ENCODE measurements at regions not wholly inside any gene's neighbourhood (a gene's known extent, or its start where the extent isn't known, plus 50 kb on each side); places are given as distances from the start of the nearest gene placed in this dataset.
A peak's percentile ranks its signal among the peaks of the same experiment; 100 is the strongest.

GRCh38 chr5:34483442-34484033, 172.6 kb upstream of the RAI14 start:
- H3K4me3 ChIP-seq, result no peak overlapping the region
- no peaks in the 10 kb centered on the region for H3K36me3 ChIP-seq
- H3K4me1 ChIP-seq, result peaks cover 0 to 19% (median 7%) of the 10 kb centered on the region in 9 donors
- ATAC-seq (no peak), DNase-seq (no peak)
- peaks cover 0 to 22% (median 0%) of the 10 kb centered on the region in 11 donors for H3K9me3 ChIP-seq
- WGBS, 2 donors, result 65 to 71% methylated on average over 5 of the region's 5 CpGs
- TF ChIP-seq, protein P1, sequence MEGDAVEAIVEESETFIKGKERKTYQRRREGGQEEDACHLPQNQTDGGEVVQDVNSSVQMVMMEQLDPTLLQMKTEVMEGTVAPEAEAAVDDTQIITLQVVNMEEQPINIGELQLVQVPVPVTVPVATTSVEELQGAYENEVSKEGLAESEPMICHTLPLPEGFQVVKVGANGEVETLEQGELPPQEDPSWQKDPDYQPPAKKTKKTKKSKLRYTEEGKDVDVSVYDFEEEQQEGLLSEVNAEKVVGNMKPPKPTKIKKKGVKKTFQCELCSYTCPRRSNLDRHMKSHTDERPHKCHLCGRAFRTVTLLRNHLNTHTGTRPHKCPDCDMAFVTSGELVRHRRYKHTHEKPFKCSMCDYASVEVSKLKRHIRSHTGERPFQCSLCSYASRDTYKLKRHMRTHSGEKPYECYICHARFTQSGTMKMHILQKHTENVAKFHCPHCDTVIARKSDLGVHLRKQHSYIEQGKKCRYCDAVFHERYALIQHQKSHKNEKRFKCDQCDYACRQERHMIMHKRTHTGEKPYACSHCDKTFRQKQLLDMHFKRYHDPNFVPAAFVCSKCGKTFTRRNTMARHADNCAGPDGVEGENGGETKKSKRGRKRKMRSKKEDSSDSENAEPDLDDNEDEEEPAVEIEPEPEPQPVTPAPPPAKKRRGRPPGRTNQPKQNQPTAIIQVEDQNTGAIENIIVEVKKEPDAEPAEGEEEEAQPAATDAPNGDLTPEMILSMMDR (IDR thresholded peaks at IDR 0.05), result no peak
- H3K27ac ChIP-seq, result no peak overlapping the region
- H3K27me3 ChIP-seq, result peaks cover 0 to 7% (median 0%) of the 10 kb centered on the region in 7 donors
- intact Hi-C loops (cut with DNase I), result loop anchor here in 4 of 10 donors (5.0 to 10.0 kb wide), 2 partner anchors 414 to 521 kb away; no protein-coding TSS in a partner anchor

GRCh38 chr5:34484216-34484920, 171.8 kb upstream of the RAI14 start:
- H3K27ac ChIP-seq, result no peak overlapping the region
- H3K9me3 ChIP-seq, result peaks cover 0 to 22% (median 0%) of the 10 kb centered on the region in 11 donors
- TF ChIP-seq, protein P1 (IDR thresholded peaks at IDR 0.05), result no peak
- 69 to 78% methylated on average over 3 of the region's 3 CpGs for WGBS, 2 donors
- DNase-seq (no peak), ATAC-seq (no peak)
- intact Hi-C loops (cut with DNase I), result loop anchor here in 4 of 10 donors (5.0 to 10.0 kb wide), 2 partner anchors 413 to 520 kb away; no protein-coding TSS in a partner anchor
- peaks cover 0 to 19% (median 7%) of the 10 kb centered on the region in 9 donors for H3K4me1 ChIP-seq
- H3K4me3 ChIP-seq, result no peak overlapping the region
- H3K36me3 ChIP-seq, result no peaks in the 10 kb centered on the region
- H3K27me3 ChIP-seq, result no peaks in the 10 kb centered on the region

DNA sequence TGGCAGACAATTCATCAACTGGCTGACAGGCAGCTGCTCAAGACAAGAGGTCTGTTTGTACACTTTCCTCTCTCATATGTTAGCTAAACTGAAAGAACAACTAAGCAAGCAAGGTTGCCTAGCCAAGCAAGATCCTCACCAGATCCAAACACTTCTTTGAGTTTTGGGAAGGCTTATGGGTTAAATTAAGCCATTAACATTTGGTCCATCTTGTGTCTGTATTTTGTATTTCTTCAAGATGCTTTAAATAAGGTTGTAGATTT, 170.4 kb upstream of the RAI14 start:
- H3K27ac ChIP-seq, result no peak overlapping the region
- H3K9me3 ChIP-seq, result peaks cover 0 to 22% (median 0%) of the 10 kb centered on the region in 11 donors
- no peaks in the 10 kb centered on the region for H3K36me3 ChIP-seq
- no peaks in the 10 kb centered on the region for H3K27me3 ChIP-seq
- TF ChIP-seq, protein P1 (IDR thresholded peaks at IDR 0.05), result no peak
- intact Hi-C loops (cut with DNase I), result loop anchor here in 9 of 10 donors (1.0 to 10.0 kb wide), 7 partner anchors 37 to 519 kb away; no protein-coding TSS in a partner anchor
- DNase-seq (no peak), ATAC-seq (no peak)
- no peak overlapping the region for H3K4me3 ChIP-seq
- H3K4me1 ChIP-seq, result peaks cover 0 to 19% (median 7%) of the 10 kb centered on the region in 9 donors

DNA sequence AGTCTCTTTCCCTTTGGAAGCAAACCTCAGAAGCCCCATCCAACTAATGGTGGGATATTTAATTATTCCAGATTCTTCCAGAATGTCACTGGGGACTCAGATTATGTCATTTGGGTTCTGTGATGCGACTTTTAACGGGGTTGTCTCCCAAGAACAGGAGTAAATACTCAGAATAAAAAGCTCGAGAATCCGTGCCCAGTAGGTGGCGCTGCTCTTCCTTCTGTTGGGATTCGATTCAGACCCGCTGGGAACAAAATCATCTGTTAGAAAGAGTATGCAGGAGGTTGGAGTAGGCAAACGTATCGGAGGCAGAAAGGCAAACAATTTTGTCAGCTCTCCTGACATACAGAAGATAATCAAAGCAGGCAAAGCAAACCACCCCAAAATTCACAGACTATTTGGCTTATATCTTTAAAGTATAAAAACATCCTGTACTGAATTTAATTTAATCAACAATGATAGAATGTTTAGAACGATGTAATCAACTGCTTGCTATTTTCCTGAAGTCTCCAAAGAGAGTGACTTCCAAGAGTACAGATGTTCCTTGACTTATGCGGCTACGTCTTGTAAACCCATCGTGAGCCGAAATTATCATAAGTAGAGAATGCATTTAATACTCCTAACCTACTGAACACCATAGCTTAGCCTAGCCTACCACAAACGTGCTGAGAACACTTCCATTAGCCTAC, 169.8 kb upstream of the RAI14 start:
- H3K27ac ChIP-seq, result no peak overlapping the region
- intact Hi-C loops (cut with DNase I), result loop anchor here in 9 of 10 donors (1.0 to 10.0 kb wide), 7 partner anchors 36 to 518 kb away; no protein-coding TSS in a partner anchor
- peaks cover 0 to 19% (median 7%) of the 10 kb centered on the region in 9 donors for H3K4me1 ChIP-seq

More for the DNA sequence above, 169.8 kb upstream of the RAI14 start:
- Histone ChIP-seq H3K4me3 (no peak overlapping the region), H3K27me3 (no peaks in the 10 kb centered on the region), H3K36me3 (no peaks in the 10 kb centered on the region), H3K9me3 (peaks cover 0 to 18% (median 0%) of the 10 kb centered on the region in 11 donors)
- TF ChIP-seq, protein P1 (IDR thresholded peaks at IDR 0.05), result peak; percentile 62 to 86 (median 83)
- DNase-seq, result peak; percentile 78
- WGBS, 2 donors, result 14 to 16% methylated on average over 15 of the region's 15 CpGs
- ATAC-seq, result peak; percentile 65 to 91 (median 78)

All from heart right ventricle (tissue), 16 donors.